Peyer's patch (tissue), 4 donors: ENCODE measurements at regions not wholly inside any gene's neighbourhood (a gene's known extent, or its start where the extent isn't known, plus 50 kb on each side); places are given as distances from the start of the nearest gene placed in this dataset.

Source experiments
- DNase-seq, 3 donors: peaks; one replicate each; pipeline ENCODE4 v3.0.0-alpha.2; 2017 to 2019
- H3K27ac ChIP-seq, 4 donors: fragments of 200-600 bp; sonication (generic); one replicate each; pipeline ENCODE4 v1.5.1; 2016 to 2019
- H3K27me3 ChIP-seq, 2 donors: fragments of 200-600 bp; sonication (generic); one replicate each; pipeline ENCODE4 v1.5.1; 2019
- H3K36me3 ChIP-seq, 3 donors: fragments of 200-600 bp; sonication (generic); one replicate each; pipeline ENCODE4 v1.5.1; 2016 to 2019
- H3K4me1 ChIP-seq, 4 donors: fragments of 200-600 bp; sonication (generic); one replicate each; pipeline ENCODE4 v1.5.1; 2016 to 2019
- H3K4me3 ChIP-seq, 4 donors: fragments of 200-600 bp; sonication (generic); 1 replicate in 3 of 4; 2 replicates in 1 of 4; pipeline ENCODE4 v1.5.1; 2016 to 2019; ENCODE audit warnings: mild to moderate bottlenecking in 1 of 4
- H3K9me3 ChIP-seq, 4 donors: fragments of 200-600 bp; sonication (generic); one replicate each; pipeline ENCODE4 v1.5.1; 2016 to 2019; ENCODE audit warnings: mild to moderate bottlenecking in 1 of 4
- CTCF ChIP-seq, 6 experiments: fragments of 450-650 bp in 4 of 6; fragments of 200-600 bp in 2 of 6; sonication (generic) in 1 of 6; IDR thresholded peaks; one replicate each; pipeline ENCODE4 v1.5.1; 2017 to 2019; ENCODE audit warnings: antibody characterized with exemption in 6 of 6, mild to moderate bottlenecking in 3 of 6, moderate library complexity in 1 of 6
- POLR2A ChIP-seq, 2 donors: fragments of 450-650 bp; IDR thresholded peaks; one replicate each; pipeline ENCODE4 v1.5.1; 2017; ENCODE audit warnings: antibody characterized with exemption in 2 of 2, mild to moderate bottlenecking in 2 of 2, moderate library complexity in 2 of 2

- no peaks in the 10 kb centered on the region for H3K27me3 ChIP-seq
- H3K4me1 ChIP-seq, result no peaks in the 10 kb centered on the region
- DNase-seq, result no peak
- no peaks in the 10 kb centered on the region for H3K36me3 ChIP-seq
- TF ChIP-seq CTCF (IDR thresholded peaks at IDR 0.05), result no peak
- TF ChIP-seq POLR2A (IDR thresholded peaks at IDR 0.05), result no peak
- H3K4me3 ChIP-seq, result no peak overlapping the region
- H3K27ac ChIP-seq, result no peak overlapping the region
- no peaks in the 10 kb centered on the region for H3K9me3 ChIP-seq
These were observed 281.0 kb upstream of the IRX2 start for GRCh38 chr5:3032513-3032912.

GRCh38 chr5:3031733-3032378 lies 280.4 kb upstream of the IRX2 start:
- DNase-seq, result no peak
- H3K27ac ChIP-seq, result no peak overlapping the region
- no peaks in the 10 kb centered on the region for H3K9me3 ChIP-seq
- no peaks in the 10 kb centered on the region for H3K27me3 ChIP-seq
- no peak overlapping the region for H3K4me3 ChIP-seq
- TF ChIP-seq CTCF (IDR thresholded peaks at IDR 0.05), result no peak
- no peak for TF ChIP-seq POLR2A (IDR thresholded peaks at IDR 0.05)
- no peaks in the 10 kb centered on the region for H3K4me1 ChIP-seq
- H3K36me3 ChIP-seq, result no peaks in the 10 kb centered on the region

- H3K27ac ChIP-seq, result no peak overlapping the region
- no peak for DNase-seq
- TF ChIP-seq POLR2A (IDR thresholded peaks at IDR 0.05) (no peak), CTCF (IDR thresholded peaks at IDR 0.05) (no peak)
These were observed 279.2 kb upstream of the IRX2 start for GRCh38 chr5:3030511-3031165.

GRCh38 chr5:3029396-3029795 lies 277.9 kb upstream of the IRX2 start:
- no peaks in the 10 kb centered on the region for H3K4me1 ChIP-seq
- no peaks in the 10 kb centered on the region for H3K36me3 ChIP-seq
- no peak for DNase-seq
- H3K4me3 ChIP-seq, result no peak overlapping the region
- H3K27me3 ChIP-seq, result no peaks in the 10 kb centered on the region
- no peak overlapping the region for H3K27ac ChIP-seq
- TF ChIP-seq POLR2A (IDR thresholded peaks at IDR 0.05), result no peak
- no peak for TF ChIP-seq CTCF (IDR thresholded peaks at IDR 0.05)
- no peaks in the 10 kb centered on the region for H3K9me3 ChIP-seq

More at GRCh38 chr5:3030511-3031165, 279.2 kb upstream of the IRX2 start:
- H3K4me1 ChIP-seq, result no peaks in the 10 kb centered on the region
- H3K9me3 ChIP-seq, result no peaks in the 10 kb centered on the region
- H3K27me3 ChIP-seq, result no peaks in the 10 kb centered on the region
- no peaks in the 10 kb centered on the region for H3K36me3 ChIP-seq
- no peak overlapping the region for H3K4me3 ChIP-seq

GRCh38 chr5:3027866-3028635 lies 276.6 kb upstream of the IRX2 start:
- TF ChIP-seq POLR2A (IDR thresholded peaks at IDR 0.05), result no peak
- TF ChIP-seq CTCF (IDR thresholded peaks at IDR 0.05), result no peak
- Histone ChIP-seq H3K4me1 (no peaks in the 10 kb centered on the region), H3K27me3 (no peaks in the 10 kb centered on the region), H3K4me3 (no peak overlapping the region), H3K9me3 (no peaks in the 10 kb centered on the region), H3K27ac (no peak overlapping the region), H3K36me3 (no peaks in the 10 kb centered on the region)
- DNase-seq, result no peak
